GM04503 (cell line): ENCODE measurements at regions not wholly inside any gene's neighbourhood (a gene's known extent, or its start where the extent isn't known, plus 50 kb on each side); places are given as distances from the start of the nearest gene placed in this dataset.
"Not testable (repeated sequence)": the region's sequence is repeated elsewhere in the genome, so short reads cannot be mapped to it uniquely, and the experiment has no call there.

Source experiments
- DNase-seq: peaks from one replicate; pipeline ENCODE4 v3.0.0-alpha.2; 2012; ENCODE audit warnings: low read depth

DNA sequence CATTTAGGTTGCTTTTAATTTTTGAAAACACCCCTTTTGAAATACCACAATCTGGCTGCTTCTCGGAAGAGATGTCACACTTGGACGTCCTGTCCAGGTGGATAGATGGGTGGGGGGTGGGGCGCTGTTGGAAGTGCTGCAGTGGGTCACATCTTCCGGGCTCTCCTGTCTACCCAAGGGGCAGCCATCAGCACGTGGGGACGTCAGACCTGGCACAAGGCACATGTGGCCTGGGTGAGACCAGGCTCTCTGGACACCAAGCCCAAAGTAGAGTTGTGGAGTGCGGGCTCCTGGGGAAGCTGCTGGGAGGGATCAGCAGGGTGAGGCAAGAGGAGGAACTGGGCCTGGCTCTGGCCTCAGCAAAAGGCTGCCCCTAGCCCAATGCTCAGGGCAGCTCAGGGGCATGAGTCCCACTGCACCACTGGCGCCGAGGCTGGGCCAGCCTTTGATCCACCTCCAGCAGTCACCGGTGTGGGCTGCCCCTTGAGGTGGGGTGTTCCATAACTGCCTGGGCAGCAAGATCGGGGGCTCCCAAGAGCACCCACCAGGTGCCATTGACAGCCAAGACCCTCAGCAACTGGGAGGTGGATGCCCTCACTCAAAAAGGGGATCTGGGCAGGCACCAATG, 68.6 kb upstream of the CCND1 start:
- DNase-seq: no peak

DNA sequence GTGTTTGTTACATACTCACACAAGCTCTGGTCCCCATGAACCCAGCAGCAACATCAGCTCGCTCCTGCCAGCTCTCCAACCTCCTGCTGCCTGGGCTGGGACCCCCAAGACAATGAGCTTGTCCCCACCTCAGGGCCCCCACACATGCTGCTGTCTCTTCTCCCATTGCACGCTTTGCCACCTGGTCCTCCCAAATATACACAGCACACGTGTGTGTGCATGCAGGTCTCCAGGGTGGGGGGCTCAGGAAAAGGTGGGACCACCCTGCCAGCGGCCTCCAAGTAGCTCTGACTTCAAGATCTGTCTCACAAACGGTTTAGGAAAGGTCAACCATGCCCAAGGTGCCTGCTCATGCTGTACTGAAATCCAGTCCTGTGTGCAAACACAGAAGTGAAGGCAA, 68.1 kb upstream of the CCND1 start:
- no peak for DNase-seq

DNA sequence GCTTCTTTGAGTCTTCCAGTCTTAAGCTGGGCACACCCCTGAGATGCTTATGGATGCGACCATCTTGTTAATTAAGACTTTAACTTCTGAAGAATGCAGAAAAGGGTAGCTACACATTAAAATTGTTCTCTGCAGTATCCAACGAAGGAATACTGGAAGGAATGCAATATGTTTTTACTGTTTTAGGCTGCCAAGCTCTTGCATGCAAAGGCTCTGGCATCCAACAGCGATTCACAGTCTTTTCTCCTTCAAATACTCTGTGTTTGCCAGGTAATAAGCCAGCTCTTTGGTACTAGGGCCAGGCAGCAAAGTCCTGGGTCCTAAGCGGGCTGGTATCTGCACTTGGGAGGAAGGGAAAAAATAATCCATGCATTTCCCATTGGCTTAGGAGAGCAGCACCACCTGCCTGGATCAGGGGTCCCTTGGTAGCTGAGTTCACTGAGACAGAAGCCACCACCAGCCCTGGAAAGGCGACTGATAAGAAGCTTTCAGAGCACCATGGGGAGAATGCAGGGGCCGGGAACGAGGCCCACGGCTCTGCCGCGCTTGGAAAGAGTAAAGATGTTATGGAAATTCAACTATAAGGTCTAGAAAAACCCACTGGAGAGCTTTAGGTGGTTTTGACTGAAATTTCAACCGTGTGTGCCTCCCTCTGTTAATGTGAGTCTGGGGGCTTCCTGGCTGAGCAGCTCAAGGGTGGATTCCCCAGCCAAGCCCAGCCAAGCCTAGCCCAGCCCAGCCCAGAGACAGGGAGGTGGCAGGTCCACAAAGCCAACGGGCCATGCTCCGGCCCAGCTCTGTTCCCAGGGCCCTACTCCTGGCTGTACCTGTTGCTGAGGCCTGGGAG, 67.0 kb upstream of the CCND1 start:
- no peak for DNase-seq

DNA sequence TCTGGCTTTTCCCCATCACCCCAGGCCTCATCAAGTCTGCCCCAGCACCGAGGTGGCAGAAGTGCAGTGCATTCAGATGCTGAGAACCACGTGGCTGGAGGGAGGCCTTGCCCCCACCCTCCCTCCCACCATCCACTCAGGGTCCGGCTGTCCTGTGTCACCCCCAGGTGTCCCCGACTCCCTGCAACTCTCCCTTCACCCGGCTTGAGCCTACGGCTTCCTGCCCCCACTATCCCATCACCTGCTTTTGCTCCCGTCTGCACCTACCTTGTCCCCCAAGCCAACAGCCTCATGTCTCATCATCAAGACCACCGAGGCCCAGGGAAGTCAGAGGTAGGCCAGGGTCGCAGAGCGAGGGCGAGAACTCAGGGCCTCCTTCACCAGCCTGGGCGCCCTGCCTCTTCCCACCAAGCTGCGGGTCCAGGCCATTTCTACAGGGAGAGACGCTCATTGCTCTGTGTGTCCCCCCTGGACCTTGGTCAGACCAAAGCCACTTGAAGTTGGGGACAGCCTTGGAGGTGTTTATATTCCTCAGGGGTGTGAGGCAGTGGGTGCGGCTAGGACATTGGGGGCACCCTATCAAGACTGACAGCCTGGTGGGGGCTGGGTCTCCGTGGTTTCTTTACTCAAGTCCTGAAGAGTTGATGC, 66.2 kb upstream of the CCND1 start:
- no peak for DNase-seq

DNA sequence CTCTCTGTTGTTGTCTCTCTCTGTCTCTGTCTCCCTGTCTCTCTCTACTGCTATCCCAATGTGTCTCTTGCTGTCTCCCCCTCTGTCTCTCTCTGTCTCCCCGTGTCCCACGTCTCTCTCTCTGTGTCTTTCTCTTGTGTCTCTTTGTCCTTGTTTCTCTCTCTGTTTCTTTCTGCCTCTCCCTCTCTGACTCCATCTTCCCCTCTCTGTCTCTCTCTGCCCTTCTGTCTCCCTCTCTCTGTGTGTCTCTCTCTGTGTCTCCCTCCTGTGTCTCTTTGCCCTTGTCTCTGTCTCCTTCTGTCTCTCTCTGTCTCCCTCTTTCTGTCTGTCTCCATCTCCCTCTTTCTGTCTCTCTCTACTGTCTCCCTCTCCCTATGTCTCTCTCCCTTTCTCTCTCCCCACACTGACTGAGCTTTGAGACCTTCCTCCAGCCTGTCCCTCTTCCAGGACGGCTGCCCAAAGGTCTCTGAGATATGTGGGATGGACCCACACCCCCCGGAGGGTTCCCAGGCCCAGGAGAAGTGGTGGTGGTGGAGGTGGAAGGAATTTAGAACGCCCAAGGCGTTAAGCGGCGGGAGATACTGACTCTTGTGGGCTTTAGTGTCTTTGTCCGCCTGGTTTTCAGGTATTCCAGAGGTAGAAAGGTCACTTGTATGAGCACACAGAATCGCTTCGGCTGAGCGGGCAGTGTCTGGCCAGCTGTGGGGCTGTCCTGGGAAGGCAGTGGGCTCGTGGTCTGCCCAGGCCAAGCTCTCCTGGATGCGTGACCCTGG, 65.5 kb upstream of the CCND1 start:
- DNase-seq: no peak

DNA sequence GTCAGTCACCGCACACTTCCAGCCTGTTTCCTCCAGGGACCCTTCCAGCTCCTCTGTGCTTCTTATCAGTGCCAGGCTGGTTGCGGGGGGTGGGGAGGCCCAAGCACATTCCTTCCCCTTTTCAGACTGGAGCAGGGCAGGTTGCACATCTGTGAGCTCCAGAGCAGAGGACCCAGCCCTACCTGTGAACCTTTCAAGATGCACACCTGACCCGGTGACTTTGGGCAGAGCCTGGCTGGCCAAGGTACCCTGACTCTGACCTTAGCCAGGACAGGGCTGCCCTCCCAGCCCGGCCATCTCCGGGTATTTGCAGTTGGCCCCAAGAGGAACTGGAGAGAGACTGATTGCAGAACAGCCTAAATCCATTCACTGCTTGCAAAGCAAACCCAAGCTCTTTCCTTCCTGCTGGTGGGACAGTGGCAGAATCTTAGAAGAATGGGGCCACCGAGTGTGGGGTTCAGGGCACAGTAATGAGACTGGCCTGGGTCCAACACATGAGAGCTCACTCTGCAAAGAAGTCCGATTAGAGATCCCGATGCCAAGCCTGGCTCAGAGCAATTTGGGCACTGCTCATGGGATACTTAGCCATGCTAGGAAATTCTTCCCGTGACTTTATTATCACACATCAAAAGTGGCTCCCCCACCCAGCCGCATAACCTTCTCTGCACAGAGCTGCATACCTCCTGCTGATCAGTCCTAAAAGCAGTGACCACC, 64.7 kb upstream of the CCND1 start:
- DNase-seq: no peak

DNA sequence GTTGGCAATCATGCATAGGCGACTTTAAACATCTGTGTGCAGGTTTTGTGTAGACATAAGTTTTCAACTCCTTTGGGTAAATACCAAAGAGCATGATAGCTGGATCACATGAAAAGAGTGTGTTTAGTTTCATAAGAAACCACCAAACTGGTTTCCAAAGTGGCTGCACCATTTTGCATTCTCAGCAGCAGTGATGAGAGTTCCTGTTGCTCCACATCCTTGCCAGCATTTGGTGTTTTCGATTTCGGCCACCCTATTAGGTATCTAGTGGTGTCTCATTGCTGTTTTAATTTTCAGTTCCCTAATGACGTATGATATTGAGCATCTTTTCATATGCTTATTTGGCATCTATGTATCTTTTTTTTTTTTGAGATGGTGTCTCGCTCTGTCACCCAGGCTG, 62.8 kb upstream of the CCND1 start:
- DNase-seq: no peak

DNA sequence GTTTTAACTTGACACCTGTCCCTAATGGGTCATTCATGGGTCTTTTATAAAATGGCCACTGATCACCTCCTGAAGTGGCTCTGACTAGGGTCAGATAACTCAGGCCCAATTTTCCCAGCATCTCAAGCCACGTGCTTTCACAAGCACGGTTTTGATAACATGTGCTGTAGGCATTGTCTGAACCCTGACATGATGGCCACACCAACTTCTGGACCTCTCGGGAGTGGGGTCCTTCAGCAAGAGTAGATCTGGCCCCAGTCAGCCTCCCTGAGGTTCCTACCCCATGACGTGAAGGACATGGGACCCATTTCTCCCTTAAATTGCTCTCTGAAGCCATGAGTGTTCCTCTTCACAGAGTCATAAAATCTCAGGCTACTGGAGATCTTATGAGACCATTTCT, 60.4 kb upstream of the CCND1 start:
- no peak for DNase-seq

DNA sequence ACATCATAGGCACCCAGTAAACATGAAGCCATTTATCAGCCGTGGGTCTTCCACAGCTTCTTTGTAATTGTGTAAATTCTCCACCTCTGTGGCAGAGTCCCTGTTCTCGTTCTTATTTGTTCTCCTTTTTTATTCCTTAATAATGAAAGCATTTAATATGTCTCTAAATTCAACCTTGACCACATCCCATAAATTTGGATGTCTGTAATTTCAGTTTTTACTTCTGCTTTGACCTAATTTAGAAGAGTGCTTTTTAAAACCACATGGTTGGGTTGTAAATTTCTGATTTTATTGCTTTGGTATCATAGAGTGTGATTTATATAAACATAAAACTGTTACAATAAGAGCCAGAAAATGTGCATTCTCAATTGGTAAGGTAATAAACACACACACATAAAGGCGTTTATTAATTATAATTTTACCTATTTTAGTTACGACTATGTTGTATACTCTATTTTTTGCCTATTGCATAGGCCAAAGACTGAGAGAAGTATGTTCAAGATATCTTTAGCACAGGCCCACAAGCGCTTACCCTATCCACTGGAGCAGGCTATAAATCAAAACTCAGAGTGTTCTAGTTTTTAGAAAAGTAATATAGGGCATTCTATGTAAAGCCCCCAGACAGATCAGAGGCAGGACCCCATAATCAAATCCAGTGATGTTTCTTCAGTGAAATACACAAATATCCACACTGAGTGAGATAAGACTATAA, 58.0 kb upstream of the CCND1 start:
- no peak for DNase-seq

DNA sequence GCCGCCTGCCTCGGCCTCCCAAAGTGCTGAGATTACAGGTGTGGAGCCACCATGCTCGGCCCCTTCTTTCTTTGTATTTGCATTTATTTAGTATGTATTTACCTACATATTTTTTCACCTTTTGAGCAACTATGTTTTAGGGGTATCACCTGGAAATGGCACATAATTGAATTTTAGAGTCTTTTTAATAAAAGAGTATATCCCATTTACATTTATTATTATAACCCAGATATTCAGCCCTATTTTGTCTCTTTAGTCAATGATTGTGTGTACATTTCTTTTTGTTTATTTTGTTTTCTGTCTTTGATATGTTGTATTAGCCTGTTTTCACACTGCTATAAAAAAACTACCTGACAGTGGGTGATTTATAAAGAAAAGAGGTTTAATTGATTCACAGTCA, 56.8 kb upstream of the CCND1 start:
- DNase-seq: no peak

DNA sequence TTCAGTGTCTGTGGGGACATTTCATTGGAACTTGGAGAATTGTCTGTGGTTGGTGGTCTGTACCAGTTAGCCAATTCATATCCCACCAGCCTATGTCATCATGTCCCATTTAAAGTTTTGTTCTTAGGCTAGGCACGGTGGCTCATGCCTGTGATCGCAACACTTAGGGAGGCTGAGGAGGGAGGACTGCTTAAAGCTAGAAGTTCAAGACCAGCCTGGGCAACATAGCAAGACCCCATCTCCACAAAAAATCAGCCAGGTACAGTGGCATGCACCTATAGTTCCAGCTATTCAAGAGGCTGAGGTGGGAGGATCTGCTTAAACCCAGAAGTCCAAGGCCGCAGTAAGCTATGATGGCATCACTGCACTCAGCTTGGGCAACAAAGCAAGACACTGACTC, 55.6 kb upstream of the CCND1 start:
- DNase-seq: no peak

DNA sequence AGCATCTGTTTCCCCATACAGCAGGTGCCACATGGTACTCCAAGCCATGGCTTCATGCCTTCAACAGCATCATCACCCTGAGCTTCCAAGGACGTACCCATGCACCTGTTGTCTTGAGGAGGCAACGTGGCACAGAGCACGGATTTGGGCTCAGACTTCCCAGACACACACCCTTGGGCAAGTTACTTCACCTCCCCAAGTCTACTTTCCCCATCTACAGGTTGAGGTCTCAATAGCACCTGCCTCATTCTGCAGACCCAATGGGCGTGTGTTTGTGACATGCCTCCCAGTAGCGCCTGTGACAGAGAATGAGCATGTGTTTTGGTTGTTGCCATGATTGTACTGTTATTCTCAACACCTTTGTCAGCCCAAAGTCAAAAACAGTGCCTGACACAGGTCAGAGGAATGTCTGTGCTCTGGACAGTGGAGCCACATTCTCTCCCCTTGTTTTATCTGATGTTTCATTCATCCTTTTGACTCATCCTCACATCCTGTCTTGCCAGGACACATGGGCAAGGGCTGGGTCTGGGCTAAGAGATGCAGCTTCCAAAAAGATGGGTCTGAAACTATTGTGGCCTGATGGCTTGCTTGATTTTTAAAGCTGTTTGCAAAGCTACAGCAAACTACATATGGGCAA, 53.4 kb upstream of the CCND1 start:
- peak; percentile 76 for DNase-seq

DNA sequence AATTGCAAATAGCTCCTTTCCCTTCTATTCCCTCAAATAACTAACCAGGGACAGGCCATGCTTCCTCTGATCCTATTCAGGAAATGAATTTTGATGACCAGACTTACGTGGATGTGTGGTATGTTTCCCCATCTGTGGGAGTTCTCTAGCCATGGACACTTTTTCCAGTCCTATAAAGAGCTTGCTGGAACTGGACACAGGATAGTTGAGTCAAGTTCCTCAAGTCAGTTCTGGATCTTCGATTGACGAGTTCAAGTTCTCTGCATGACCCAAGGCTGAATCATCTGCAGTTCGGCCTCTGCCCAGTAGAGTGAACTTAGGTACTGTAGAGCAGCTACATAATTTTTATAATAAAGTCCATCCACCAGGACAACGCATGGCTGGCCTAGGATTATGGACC, 52.7 kb upstream of the CCND1 start:
- peak; percentile 80 for DNase-seq

DNA sequence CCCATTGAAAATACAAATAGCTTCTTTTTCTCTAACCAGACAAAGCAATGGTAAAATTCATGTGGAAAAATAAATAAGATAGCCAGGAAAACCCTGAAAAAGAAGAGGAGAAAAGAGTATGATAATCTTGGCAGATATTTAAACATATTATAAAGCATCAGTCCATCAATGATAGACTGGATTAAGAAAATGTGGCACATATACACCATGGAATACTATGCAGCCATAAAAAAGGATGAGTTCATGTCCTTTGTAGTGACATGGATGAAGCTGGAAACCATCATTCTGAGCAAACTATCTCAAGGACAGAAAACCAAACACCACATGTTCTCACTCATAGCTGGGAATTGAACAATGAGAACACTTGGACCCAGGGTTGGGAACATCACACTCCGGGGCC, 50.9 kb upstream of the CCND1 start:
- not testable (repeated sequence) for DNase-seq
